CD8-positive, alpha-beta memory T cell (primary cell): ENCODE measurements at regions not wholly inside any gene's neighbourhood (a gene's known extent, or its start where the extent isn't known, plus 50 kb on each side); places are given as distances from the start of the nearest gene placed in this dataset.

Source experiments
- CTCF ChIA-PET: fragments of 350-600 bp; sonication (Branson Sonifier 250); formaldehyde crosslinking; loops from one replicate; lab custom pipeline; 2021; ENCODE audit warnings: antibody characterized with exemption; lab: Charles Lee
- POLR2A ChIA-PET: fragments of 350-600 bp; sonication (Branson Sonifier 250); formaldehyde crosslinking; loops from one replicate; lab custom pipeline; 2021; ENCODE audit warnings: antibody characterized with exemption; lab: Charles Lee
- DNase-seq, 5 donors: peaks; one replicate each; pipeline versions ENCODE4 v3.0.0 to v3.0.0-alpha.2; 2020 to 2022; ENCODE audit warnings: mixed read lengths in 1 of 5
- H3K27ac ChIP-seq: one replicate; pipeline ENCODE4 v1.7.0; 2013; ENCODE audit warnings: low read depth, mild to moderate bottlenecking, low read length, moderate library complexity
- H3K27me3 ChIP-seq: 2 replicates; pipeline ENCODE4 v1.7.0; 2013; ENCODE audit warnings: low read length, mild to moderate bottlenecking; ENCODE audit not compliant: insufficient read depth, poor library complexity, severe bottlenecking
- H3K36me3 ChIP-seq: 2 replicates; pipeline ENCODE4 v1.7.0; 2013; ENCODE audit warnings: mild to moderate bottlenecking, low read length, moderate library complexity; ENCODE audit not compliant: insufficient read depth
- H3K4me1 ChIP-seq: 2 replicates; pipeline ENCODE4 v1.7.0; 2013; ENCODE audit warnings: mild to moderate bottlenecking, low read length, moderate library complexity; ENCODE audit not compliant: insufficient read depth
- H3K4me3 ChIP-seq: 2 replicates; pipeline ENCODE4 v1.7.0; 2013; ENCODE audit warnings: mild to moderate bottlenecking, low read length
- H3K9me3 ChIP-seq: 2 replicates; pipeline ENCODE4 v1.7.0; 2013; ENCODE audit warnings: mild to moderate bottlenecking, low read length
- H3K27ac Mint-ChIP-seq, 8 donors: one replicate each; pipeline ENCODE4 v1.8.0; 2020 to 2021; ENCODE audit warnings: mixed read lengths in 8 of 8, mild to moderate bottlenecking in 6 of 8, inconsistent platforms in 3 of 8, moderate library complexity in 3 of 8
- H3K27me3 Mint-ChIP-seq, 2 donors: one replicate each; pipeline ENCODE4 v1.8.0; 2020 to 2021; ENCODE audit warnings: mixed read lengths in 2 of 2, mild to moderate bottlenecking in 1 of 2, moderate library complexity in 1 of 2
- H3K36me3 Mint-ChIP-seq, 3 donors: one replicate each; pipeline ENCODE4 v1.8.0; 2020 to 2021; ENCODE audit warnings: mixed read lengths in 3 of 3, inconsistent platforms in 1 of 3, mild to moderate bottlenecking in 1 of 3
- H3K4me1 Mint-ChIP-seq, 3 donors: one replicate each; pipeline ENCODE4 v1.8.0; 2020 to 2021; ENCODE audit warnings: mixed read lengths in 3 of 3, inconsistent platforms in 1 of 3, mild to moderate bottlenecking in 1 of 3
- H3K4me3 Mint-ChIP-seq, 7 donors: one replicate each; pipeline ENCODE4 v1.8.0; 2020 to 2021; ENCODE audit warnings: mixed read lengths in 7 of 7, mild to moderate bottlenecking in 6 of 7, moderate library complexity in 4 of 7, inconsistent platforms in 2 of 7
- H3K9me3 Mint-ChIP-seq, 5 donors: one replicate each; pipeline ENCODE4 v1.8.0; 2020 to 2022; ENCODE audit warnings: mixed read lengths in 5 of 5, mild to moderate bottlenecking in 3 of 5, moderate library complexity in 2 of 5, inconsistent platforms in 1 of 5

GRCh38 chr13:33512880-33513554 is 227.5 kb upstream of the STARD13 start:
- H3K9me3 ChIP-seq, result no peaks in the 10 kb centered on the region
- H3K27ac Mint-ChIP-seq, result no peak overlapping the region
- no peaks in the 10 kb centered on the region for H3K36me3 Mint-ChIP-seq
- no peak overlapping the region for H3K4me3 ChIP-seq
- ChIA-PET POLR2A (no interaction called here), CTCF (no interaction called here)
- no peak for DNase-seq
- H3K27ac ChIP-seq, result no peak overlapping the region
- peaks cover 4 to 28% of the 10 kb centered on the region in 2 donors for H3K27me3 Mint-ChIP-seq
- no peaks in the 10 kb centered on the region for H3K4me1 ChIP-seq
- H3K4me3 Mint-ChIP-seq, result no peak overlapping the region
- no peaks in the 10 kb centered on the region for H3K36me3 ChIP-seq
- H3K9me3 Mint-ChIP-seq, result peaks cover 0 to 1% (median 0%) of the 10 kb centered on the region in 5 donors
- H3K27me3 ChIP-seq, result no peaks in the 10 kb centered on the region
- no peaks in the 10 kb centered on the region for H3K4me1 Mint-ChIP-seq

- no peaks in the 10 kb centered on the region for H3K4me1 ChIP-seq
- Mint-ChIP-seq H3K27ac (no peak overlapping the region), H3K4me3 (no peak overlapping the region), H3K36me3 (no peaks in the 10 kb centered on the region), H3K9me3 (peaks cover 0 to 1% (median 0%) of the 10 kb centered on the region in 5 donors), H3K4me1 (no peaks in the 10 kb centered on the region), H3K27me3 (peaks cover 0 to 24% of the 10 kb centered on the region in 2 donors)
- H3K9me3 ChIP-seq, result no peaks in the 10 kb centered on the region
- no peak for DNase-seq
- no peaks in the 10 kb centered on the region for H3K36me3 ChIP-seq
- ChIA-PET CTCF (no interaction called here), POLR2A (no interaction called here)
- no peaks in the 10 kb centered on the region for H3K27me3 ChIP-seq
- no peak overlapping the region for H3K27ac ChIP-seq
- no peak overlapping the region for H3K4me3 ChIP-seq
Observed at GRCh38 chr13:33514362-33514761, 228.8 kb upstream of the STARD13 start.

GRCh38 chr13:33515146-33515545 is 229.6 kb upstream of the STARD13 start:
- CTCF ChIA-PET, result no interaction called here
- H3K4me3 Mint-ChIP-seq, result no peak overlapping the region
- no peak overlapping the region for H3K4me3 ChIP-seq
- no peaks in the 10 kb centered on the region for H3K36me3 ChIP-seq
- H3K4me1 Mint-ChIP-seq, result no peaks in the 10 kb centered on the region
- H3K36me3 Mint-ChIP-seq, result no peaks in the 10 kb centered on the region
- H3K27ac Mint-ChIP-seq, result no peak overlapping the region
- H3K9me3 Mint-ChIP-seq, result peaks cover 0 to 1% (median 0%) of the 10 kb centered on the region in 5 donors
- POLR2A ChIA-PET, result no interaction called here
- no peak for DNase-seq
- no peaks in the 10 kb centered on the region for H3K4me1 ChIP-seq
- H3K27ac ChIP-seq, result no peak overlapping the region
- H3K27me3 ChIP-seq, result no peaks in the 10 kb centered on the region
- H3K9me3 ChIP-seq, result no peaks in the 10 kb centered on the region
- peaks cover 0 to 16% of the 10 kb centered on the region in 2 donors for H3K27me3 Mint-ChIP-seq

GRCh38 chr13:33518452-33518851 is 232.9 kb upstream of the STARD13 start:
- peaks cover 0 to 1% (median 0%) of the 10 kb centered on the region in 5 donors for H3K9me3 Mint-ChIP-seq
- H3K4me3 ChIP-seq, result no peak overlapping the region
- H3K9me3 ChIP-seq, result no peaks in the 10 kb centered on the region
- H3K27ac Mint-ChIP-seq, result peak overlapping the region in 1 of 8 donors; percentile 39
- DNase-seq, result no peak
- H3K4me1 Mint-ChIP-seq, result no peaks in the 10 kb centered on the region
- H3K4me1 ChIP-seq, result no peaks in the 10 kb centered on the region
- no peaks in the 10 kb centered on the region for H3K36me3 ChIP-seq
- peaks cover 0 to 7% of the 10 kb centered on the region in 2 donors for H3K27me3 Mint-ChIP-seq
- ChIA-PET POLR2A (no interaction called here), CTCF (no interaction called here)
- H3K36me3 Mint-ChIP-seq, result no peaks in the 10 kb centered on the region
- H3K27me3 ChIP-seq, result no peaks in the 10 kb centered on the region
- no peak overlapping the region for H3K27ac ChIP-seq
- no peak overlapping the region for H3K4me3 Mint-ChIP-seq

- no peak overlapping the region for H3K27ac ChIP-seq
- H3K4me1 Mint-ChIP-seq, result no peaks in the 10 kb centered on the region
- DNase-seq, result no peak
- no peaks in the 10 kb centered on the region for H3K36me3 Mint-ChIP-seq
- no peaks in the 10 kb centered on the region for H3K4me1 ChIP-seq
- H3K4me3 ChIP-seq, result no peak overlapping the region
- ChIA-PET POLR2A (no interaction called here), CTCF (interaction anchor here (0.9 kb wide), 1 partner anchor 1078 kb away, joined by 3 read pairs; no protein-coding TSS in a partner anchor)
- H3K36me3 ChIP-seq, result no peaks in the 10 kb centered on the region
- H3K27me3 Mint-ChIP-seq, result no peaks in the 10 kb centered on the region
- H3K4me3 Mint-ChIP-seq, result no peak overlapping the region
- no peaks in the 10 kb centered on the region for H3K27me3 ChIP-seq
- no peak overlapping the region for H3K27ac Mint-ChIP-seq
- peaks cover 0 to 1% (median 0%) of the 10 kb centered on the region in 5 donors for H3K9me3 Mint-ChIP-seq
- H3K9me3 ChIP-seq, result no peaks in the 10 kb centered on the region
Observed at GRCh38 chr13:33519561-33520467, 234.3 kb upstream of the STARD13 start.

- POLR2A ChIA-PET, result no interaction called here
- Mint-ChIP-seq H3K36me3 (no peaks in the 10 kb centered on the region), H3K27me3 (no peaks in the 10 kb centered on the region)
Observed at GRCh38 chr13:33520468-33520839, 234.9 kb upstream of the STARD13 start.

GRCh38 chr13:33524086-33524485 is 238.5 kb upstream of the STARD13 start:
- no peak overlapping the region for H3K4me3 Mint-ChIP-seq
- Histone ChIP-seq H3K9me3 (no peaks in the 10 kb centered on the region), H3K27ac (no peak overlapping the region), H3K4me3 (no peak overlapping the region), H3K27me3 (peaks cover 4% of the 10 kb centered on the region), H3K36me3 (no peaks in the 10 kb centered on the region), H3K4me1 (peaks cover 7% of the 10 kb centered on the region)
- H3K27ac Mint-ChIP-seq, result no peak overlapping the region
- no peak for DNase-seq
- no peaks in the 10 kb centered on the region for H3K9me3 Mint-ChIP-seq
- H3K36me3 Mint-ChIP-seq, result no peaks in the 10 kb centered on the region
- H3K27me3 Mint-ChIP-seq, result peaks cover 5 to 6% of the 10 kb centered on the region in 2 donors
- H3K4me1 Mint-ChIP-seq, result peaks cover 5 to 11% (median 10%) of the 10 kb centered on the region in 3 donors
- ChIA-PET POLR2A (no interaction called here), CTCF (no interaction called here)

More at GRCh38 chr13:33520468-33520839, 234.9 kb upstream of the STARD13 start:
- Histone ChIP-seq H3K36me3 (no peaks in the 10 kb centered on the region), H3K27me3 (no peaks in the 10 kb centered on the region), H3K4me3 (no peak overlapping the region), H3K9me3 (no peaks in the 10 kb centered on the region), H3K4me1 (no peaks in the 10 kb centered on the region), H3K27ac (no peak overlapping the region)
- Mint-ChIP-seq H3K4me1 (no peaks in the 10 kb centered on the region), H3K9me3 (peaks cover 0 to 1% (median 0%) of the 10 kb centered on the region in 5 donors), H3K27ac (no peak overlapping the region), H3K4me3 (no peak overlapping the region)
- no peak for DNase-seq
- CTCF ChIA-PET, result interaction anchor here (0.9 kb wide), 1 partner anchor 1078 kb away, joined by 3 read pairs; no protein-coding TSS in a partner anchor

GRCh38 chr13:33525763-33526162 is 240.2 kb upstream of the STARD13 start:
- Histone ChIP-seq H3K27ac (no peak overlapping the region), H3K4me3 (no peak overlapping the region), H3K4me1 (peaks cover 7% of the 10 kb centered on the region), H3K27me3 (peaks cover 4% of the 10 kb centered on the region), H3K9me3 (no peaks in the 10 kb centered on the region), H3K36me3 (no peaks in the 10 kb centered on the region)
- Mint-ChIP-seq H3K4me1 (peaks cover 5 to 11% (median 10%) of the 10 kb centered on the region in 3 donors), H3K9me3 (no peaks in the 10 kb centered on the region), H3K36me3 (no peaks in the 10 kb centered on the region), H3K27me3 (peaks cover 12 to 16% of the 10 kb centered on the region in 2 donors), H3K4me3 (no peak overlapping the region), H3K27ac (no peak overlapping the region)
- DNase-seq, result no peak
- ChIA-PET POLR2A (no interaction called here), CTCF (interaction anchor here (1.6 kb wide), 1 partner anchor 17 kb away, joined by 6 read pairs; no protein-coding TSS in a partner anchor)
